GM19372 (cell line): ENCODE measurements at regions not wholly inside any gene's neighbourhood (a gene's known extent, or its start where the extent isn't known, plus 50 kb on each side); places are given as distances from the start of the nearest gene placed in this dataset.
"Not testable (repeated sequence)": the region's sequence is repeated elsewhere in the genome, so short reads cannot be mapped to it uniquely, and the experiment has no call there.

Source experiments
- ATAC-seq: cut with Tn5 transposase; IDR thresholded peaks from one replicate; pipeline ENCODE4 v1.9.1; 2021; ENCODE audit warnings: mild to moderate bottlenecking, low read depth, moderate library complexity; ENCODE audit not compliant: unreplicated experiment

- peak; percentile 53 for ATAC-seq
Observed at GRCh38 chr2:64865073-64865830, 123.9 kb upstream of the SLC1A4 start.

DNA sequence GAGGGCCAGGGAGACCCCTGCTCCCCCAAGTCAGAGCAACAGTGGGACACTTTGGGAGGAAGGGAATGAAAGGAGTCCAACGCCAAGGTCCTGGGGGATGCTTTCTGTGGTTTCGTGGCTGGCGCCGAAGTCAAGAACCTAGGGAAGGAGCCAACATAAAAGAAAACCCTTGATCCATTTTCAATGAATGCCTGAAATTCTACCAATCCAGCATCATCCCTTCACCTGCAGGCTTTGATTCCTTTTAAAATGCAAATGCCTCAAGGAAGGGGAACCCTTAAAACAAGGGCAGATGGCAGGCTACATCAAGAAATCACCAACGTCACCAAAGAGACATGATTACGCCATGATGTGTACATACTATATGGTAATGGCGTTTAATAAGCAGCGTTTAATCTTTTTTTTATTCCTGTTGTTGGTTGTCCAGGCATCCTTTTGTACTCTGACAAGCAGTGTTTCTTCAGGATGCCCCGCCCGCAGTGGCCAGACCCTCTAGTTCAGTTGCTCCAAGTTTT lies 123.3 kb upstream of the SLC1A4 start:
- ATAC-seq, result no peak

- ATAC-seq, result no peak
Observed at GRCh38 chr2:64866797-64867196, 122.4 kb upstream of the SLC1A4 start.

DNA sequence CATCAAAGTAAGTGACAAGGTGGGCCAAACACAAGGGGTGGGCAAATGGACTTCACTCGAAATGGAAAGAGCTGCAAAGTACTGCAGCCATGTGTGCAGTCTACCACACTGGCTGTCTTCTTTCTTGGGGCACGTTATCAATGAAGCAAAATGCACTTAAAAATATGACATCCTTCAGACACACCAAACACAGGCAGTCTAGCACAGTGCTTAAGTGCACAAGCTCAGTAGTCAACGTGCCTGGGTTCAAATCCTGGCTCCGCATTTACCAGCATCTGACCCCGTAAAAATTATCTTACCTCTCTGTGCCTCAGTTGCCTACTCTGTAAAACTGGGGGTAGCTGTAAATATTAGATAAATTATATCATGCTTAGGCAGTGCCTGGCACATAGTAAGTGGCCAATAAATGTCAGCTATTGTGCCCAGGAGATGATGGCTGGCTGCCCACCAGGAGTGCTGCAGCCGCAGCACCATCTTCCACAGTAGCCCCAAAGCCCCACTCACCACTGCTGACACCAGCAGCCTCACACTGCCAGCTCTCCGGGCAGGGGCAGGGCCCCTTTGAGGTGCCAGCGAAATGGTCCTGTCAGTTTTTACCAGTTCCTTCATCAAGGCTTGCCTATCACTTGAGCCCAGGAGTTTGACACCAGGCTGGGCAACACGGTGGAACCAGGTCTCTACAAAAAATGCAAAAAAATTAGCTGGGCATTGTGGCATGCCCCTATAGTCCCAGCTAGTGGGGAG lies 121.8 kb upstream of the SLC1A4 start:
- no peak for ATAC-seq

- ATAC-seq, result no peak
Observed at GRCh38 chr2:64869126-64869525, 120.1 kb upstream of the SLC1A4 start.

- peak; percentile 85 for ATAC-seq
Observed at GRCh38 chr2:64873472-64873924, 115.7 kb upstream of the SLC1A4 start.

GRCh38 chr2:64874593-64874992 lies 114.6 kb upstream of the SLC1A4 start:
- ATAC-seq, result no peak

GRCh38 chr2:64875368-64875767 lies 113.8 kb upstream of the SLC1A4 start:
- no peak for ATAC-seq

GRCh38 chr2:64876137-64876647 lies 113.0 kb upstream of the SLC1A4 start:
- ATAC-seq, result no peak

GRCh38 chr2:64879745-64880144 lies 109.5 kb upstream of the SLC1A4 start:
- ATAC-seq, result no peak

DNA sequence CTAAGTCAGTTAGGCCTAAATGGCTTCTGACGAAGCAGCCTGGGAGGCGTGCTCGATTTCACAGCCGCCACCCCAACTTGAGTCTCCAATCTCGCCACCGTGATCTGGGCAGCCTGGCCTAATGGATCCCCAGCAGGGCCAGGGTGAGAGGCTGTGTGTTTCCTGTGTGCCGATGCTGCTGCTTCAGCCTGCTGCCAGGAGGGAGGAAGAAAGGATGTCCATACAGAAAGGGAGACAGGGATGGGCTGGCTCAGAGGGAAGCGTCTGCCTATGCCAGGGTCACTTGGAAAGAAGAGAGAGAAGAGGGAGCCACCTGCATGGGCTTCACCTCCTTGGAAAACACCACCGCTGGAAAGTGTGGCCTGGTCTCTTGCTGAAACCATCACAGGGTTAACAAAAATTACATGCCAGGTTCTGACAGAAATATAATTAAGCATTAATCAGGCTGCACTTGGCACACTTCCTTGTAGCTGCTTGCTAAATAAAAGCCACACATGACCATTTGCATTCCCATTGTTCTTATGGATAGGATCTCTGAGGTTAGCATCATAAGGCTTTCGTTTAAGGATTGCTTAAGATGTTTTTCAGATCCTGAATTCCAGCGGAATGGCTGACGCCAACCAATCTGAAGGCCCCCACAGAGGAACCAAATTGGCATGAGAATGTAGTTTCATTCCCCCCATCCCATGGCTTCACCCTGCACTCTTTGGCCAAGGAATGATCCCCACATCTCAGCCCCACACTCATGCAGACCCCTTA lies 108.8 kb upstream of the SLC1A4 start:
- ATAC-seq, result no peak

GRCh38 chr2:64881037-64881492 lies 108.1 kb upstream of the SLC1A4 start:
- ATAC-seq, result no peak

GRCh38 chr2:64887565-64887964 lies 101.6 kb upstream of the SLC1A4 start:
- ATAC-seq, result no peak

DNA sequence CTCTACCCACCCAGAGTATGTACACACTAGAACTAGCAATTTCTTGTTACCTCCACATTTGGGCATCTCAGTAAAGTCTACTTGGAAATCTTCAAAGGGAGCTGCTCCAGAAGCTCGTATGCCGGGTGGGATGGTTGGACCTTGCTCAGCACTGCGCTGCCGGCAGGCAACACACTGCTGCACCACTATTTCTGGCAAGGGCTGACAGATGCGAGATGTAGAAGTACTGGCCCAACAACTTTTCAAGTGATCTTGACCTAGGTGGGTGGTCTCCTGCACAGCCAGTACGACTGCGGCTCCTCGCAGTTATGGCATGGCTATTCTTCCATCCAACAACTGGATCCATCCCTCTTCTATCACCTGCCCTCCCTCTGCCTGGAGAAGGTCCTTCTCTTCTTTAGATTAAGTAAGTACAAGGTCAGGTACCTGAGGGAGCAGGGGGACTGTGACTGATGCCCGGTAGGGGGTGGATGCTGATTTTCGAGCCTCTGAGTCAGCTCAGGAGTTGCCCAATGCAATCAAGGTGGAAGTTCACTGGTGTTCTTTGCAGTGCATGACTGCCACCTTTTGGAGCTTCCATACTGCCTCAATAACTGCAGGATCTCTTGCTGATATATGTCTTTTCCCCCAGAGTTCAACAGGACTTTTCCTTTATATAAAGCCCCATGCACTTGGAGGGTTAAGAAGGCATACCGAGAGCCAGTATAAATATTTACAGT lies 100.4 kb upstream of the SLC1A4 start:
- no peak for ATAC-seq

GRCh38 chr2:64889803-64890202 lies 99.4 kb upstream of the SLC1A4 start:
- ATAC-seq, result no peak

DNA sequence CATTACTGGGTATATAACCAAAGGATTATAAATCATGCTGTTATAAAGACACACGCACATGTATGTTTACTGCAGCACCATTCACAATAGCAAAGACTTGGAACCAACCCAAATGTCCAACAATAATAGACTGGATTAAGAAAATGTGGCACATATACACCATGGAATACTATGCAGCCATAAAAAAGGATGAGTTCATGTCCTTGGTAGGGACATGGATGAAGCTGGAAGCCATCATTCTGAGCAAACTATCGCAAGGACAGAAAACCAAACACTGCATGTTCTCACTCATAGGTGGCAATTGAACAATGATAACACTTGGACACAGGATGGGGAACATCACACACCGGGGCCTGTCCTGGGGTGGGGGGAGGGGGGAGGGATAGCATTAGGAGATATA lies 92.6 kb upstream of the SLC1A4 start:
- ATAC-seq, result not testable (repeated sequence)

GRCh38 chr2:64899081-64899865 lies 89.9 kb upstream of the SLC1A4 start:
- ATAC-seq, result no peak

DNA sequence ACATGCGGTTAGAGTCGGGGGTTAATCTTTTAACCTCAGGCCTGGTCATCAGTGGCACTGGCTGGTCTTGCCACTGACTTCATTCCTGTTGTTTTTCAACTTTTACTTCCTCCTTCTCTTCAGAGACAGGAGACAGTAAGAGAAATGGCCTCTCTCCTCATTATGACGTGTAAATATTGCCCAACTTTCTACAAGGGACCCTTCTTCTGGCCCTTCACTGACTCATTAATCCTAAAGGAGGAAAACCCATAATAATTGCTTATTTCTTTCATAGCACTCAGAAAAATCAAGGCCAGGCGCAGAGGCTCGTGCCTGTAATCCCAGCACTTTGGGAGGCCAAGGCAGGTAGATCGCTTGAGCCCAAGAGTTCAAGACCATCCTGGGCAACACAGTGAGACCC lies 89.3 kb upstream of the SLC1A4 start:
- ATAC-seq, result not testable (repeated sequence)
